Coronary artery (tissue), 2 donors: ENCODE measurements at regions not wholly inside any gene's neighbourhood (a gene's known extent, or its start where the extent isn't known, plus 50 kb on each side); places are given as distances from the start of the nearest gene placed in this dataset.
"Not testable (repeated sequence)": the region's sequence is repeated elsewhere in the genome, so short reads cannot be mapped to it uniquely, and the experiment has no call there.

Experiments
- DNase-seq: peaks from one replicate; pipeline ENCODE4 v3.0.0-alpha.2; 2017; ENCODE audit warnings: low spot score
- H3K27ac ChIP-seq, 2 donors: fragments of 200-600 bp; sonication (generic); one replicate each; pipeline ENCODE4 v1.5.1; 2016 to 2019
- H3K4me3 ChIP-seq: fragments of 200-600 bp; sonication (generic); 2 replicates; pipeline ENCODE4 v1.5.1; 2016; ENCODE audit warnings: mild to moderate bottlenecking, moderate library complexity
- TF ChIP-seq, protein P1 (sequence below): fragments of 200-600 bp; sonication (generic); IDR thresholded peaks from one replicate; pipeline ENCODE4 v1.5.1; 2019; ENCODE audit warnings: antibody characterized with exemption

DNA sequence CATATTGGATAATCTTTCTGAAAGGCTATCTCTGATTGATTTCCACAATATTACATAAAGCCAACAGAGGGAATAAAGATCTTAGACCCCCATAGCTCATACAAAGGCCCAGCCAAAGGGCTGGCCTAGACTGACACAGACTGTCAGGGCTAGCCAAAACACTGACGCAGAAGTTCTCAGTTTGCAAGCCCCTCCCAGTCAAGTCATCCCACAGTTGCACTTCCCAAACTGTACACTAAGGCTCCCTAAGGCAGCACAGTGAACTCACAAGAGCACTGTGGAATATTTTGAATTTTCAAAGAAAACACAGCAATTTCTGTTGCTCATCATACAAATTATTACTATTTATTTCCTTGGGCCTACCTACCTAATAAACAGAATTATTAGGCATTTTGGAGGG is 244.9 kb downstream of the SP3 start:
- H3K4me3 ChIP-seq = no peak overlapping the region
- TF ChIP-seq, protein P1, sequence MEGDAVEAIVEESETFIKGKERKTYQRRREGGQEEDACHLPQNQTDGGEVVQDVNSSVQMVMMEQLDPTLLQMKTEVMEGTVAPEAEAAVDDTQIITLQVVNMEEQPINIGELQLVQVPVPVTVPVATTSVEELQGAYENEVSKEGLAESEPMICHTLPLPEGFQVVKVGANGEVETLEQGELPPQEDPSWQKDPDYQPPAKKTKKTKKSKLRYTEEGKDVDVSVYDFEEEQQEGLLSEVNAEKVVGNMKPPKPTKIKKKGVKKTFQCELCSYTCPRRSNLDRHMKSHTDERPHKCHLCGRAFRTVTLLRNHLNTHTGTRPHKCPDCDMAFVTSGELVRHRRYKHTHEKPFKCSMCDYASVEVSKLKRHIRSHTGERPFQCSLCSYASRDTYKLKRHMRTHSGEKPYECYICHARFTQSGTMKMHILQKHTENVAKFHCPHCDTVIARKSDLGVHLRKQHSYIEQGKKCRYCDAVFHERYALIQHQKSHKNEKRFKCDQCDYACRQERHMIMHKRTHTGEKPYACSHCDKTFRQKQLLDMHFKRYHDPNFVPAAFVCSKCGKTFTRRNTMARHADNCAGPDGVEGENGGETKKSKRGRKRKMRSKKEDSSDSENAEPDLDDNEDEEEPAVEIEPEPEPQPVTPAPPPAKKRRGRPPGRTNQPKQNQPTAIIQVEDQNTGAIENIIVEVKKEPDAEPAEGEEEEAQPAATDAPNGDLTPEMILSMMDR = no peak
- DNase-seq = no peak
- no peak overlapping the region for H3K27ac ChIP-seq

DNA sequence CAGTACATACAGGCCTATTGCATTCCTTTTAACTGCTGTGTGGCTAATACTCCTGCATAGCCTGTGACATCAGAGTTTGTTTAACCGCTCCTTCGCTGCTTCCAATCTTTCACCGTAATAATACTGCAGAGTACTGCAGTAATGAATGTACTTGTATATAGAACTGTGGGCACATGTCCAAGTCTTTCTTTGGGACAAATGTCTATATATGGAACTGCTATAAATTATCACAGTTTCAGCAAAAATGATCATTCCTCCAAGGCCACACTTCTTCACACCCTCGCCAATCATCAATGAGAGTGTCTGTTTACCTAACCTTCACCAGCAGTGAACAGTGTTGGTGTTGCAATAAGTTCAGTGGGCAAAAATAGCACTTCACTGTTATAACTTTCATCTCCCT is 230.4 kb downstream of the SP3 start:
- no peak overlapping the region for H3K27ac ChIP-seq
- H3K4me3 ChIP-seq = no peak overlapping the region
- DNase-seq = no peak
- TF ChIP-seq, protein P1 = no peak

DNA sequence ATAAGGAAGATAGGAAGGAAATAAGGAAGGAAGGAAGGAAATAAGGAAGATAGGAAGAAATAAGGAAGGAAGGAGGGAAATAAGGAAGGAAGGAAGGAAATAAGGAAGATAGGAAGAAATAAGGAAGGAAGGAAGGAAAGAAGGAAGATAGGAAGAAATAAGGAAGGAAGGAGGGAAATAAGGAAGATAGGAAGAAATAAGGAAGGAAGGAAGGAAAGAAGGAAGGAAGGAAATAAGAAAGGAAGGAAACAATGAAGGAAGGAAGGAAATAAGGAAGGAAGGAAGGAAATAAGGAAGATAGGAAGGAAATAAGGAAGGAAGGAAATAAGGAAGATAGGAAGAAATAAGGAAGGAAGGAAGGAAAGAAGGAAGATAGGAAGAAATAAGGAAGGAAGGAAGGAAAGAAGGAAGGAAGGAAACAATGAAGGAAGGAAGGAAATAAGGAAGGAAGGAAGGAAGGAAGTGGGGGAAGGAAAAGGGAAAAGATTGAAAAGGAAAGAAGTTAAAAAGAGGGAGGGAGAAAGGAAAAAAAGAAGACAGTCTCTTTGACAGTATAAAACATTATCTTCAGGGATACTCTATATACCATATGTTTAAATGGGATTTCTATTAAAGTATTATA is 227.1 kb downstream of the SP3 start:
- not testable (repeated sequence) for H3K27ac ChIP-seq, DNase-seq, H3K4me3 ChIP-seq

DNA sequence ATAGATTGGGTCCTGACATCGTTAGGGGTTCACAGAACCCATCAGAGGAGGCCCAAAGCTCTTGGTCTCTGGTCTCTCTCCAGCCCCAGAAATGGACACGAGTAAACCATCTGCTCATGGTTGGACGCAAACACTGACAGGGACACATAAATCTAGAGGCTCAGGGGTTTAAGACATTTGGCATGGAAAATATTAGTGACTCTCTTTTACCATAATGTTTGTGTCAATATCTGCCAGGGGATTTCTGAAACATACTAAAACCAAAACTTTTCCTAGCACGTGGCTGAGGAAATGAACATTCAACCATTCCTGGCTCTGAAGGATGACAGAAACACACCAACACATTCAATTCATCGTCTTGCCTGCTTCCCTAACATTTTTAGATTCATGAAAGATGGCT is 226.2 kb downstream of the SP3 start:
- TF ChIP-seq, protein P1 = no peak
- no peak for DNase-seq
- Histone ChIP-seq H3K4me3 (no peak overlapping the region), H3K27ac (no peak overlapping the region)

DNA sequence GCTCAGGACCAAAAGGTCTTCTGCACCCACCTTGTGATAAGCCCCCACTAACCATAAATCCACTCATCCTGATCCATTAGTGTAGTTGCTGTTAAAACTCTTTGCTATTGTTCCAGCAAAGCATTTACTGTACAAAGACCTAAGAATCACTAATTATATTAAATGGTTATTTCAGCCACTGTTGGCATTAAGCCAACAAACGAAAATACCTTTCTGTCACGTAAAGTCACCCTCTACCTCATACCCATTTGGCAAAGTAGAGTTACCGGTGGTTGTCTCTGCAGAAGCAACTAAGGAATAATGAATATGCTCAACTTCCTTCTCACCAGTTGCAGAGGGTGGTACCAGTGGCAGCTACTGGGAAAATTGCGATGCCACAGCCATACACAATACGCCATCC is 224.5 kb downstream of the SP3 start:
- no peak for DNase-seq
- TF ChIP-seq, protein P1 = no peak
- H3K4me3 ChIP-seq = no peak overlapping the region
- H3K27ac ChIP-seq = no peak overlapping the region

DNA sequence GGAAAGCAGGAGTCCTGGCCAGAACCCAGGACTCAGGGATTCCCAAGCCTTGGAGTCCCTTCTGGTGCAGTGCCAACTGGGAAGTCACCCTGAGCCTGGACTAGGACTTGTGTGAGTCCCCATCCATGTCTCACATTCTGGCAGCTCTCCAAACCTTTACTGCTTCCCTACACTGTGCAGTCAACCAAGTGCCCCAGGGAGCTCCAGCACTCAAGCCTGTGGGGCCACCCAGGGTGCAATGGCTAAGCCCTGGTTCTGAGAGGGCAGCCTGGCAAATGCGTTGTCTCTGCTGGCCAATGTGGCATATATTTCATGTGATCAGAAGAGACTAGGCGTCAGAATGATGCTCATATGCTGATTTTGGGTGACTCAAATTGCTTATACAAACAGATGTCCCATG is 223.4 kb downstream of the SP3 start:
- no peak overlapping the region for H3K4me3 ChIP-seq
- no peak overlapping the region for H3K27ac ChIP-seq
- no peak for DNase-seq
- TF ChIP-seq, protein P1 = no peak

DNA sequence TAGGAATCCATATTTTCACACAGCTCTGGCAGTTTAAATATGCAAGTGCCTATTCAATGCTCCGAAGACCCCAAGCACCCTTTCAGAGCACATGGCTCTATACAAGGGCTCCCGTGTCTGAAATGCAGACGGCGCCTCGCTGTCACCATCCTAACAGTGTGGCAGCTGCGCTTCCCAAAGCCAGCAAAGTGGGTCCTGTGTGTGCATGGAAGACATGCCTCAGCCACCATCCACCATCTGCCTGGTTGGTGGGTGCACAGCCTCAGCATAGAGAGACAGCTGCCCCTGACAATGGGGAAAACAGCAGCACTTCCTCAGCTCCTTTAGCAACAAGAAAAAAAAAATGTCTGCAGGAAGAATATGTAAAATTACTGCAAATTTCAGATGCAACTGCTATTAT is 218.1 kb downstream of the SP3 start:
- TF ChIP-seq, protein P1 = no peak
- DNase-seq = no peak
- Histone ChIP-seq H3K27ac (no peak overlapping the region), H3K4me3 (no peak overlapping the region)

DNA sequence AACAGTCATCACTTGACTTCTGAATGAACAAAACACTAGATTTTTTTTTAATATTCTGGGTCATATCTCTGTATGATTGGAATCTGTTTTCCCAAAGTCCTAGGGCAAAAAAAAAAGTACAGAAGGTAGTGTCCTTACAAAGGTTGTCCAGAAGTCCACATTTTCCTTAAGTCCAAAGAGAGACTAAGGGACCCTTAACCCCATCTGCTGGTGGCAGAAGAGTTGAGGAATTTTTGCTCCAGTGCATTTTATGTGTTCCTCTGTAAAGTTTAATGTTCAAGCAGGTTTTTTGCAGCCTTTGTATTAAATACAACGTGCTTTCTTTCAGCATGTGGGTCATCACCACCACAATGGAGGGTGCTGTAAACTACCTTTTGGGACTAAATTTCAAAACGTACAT is 215.9 kb downstream of the SP3 start:
- Histone ChIP-seq H3K4me3 (no peak overlapping the region), H3K27ac (no peak overlapping the region)
- TF ChIP-seq, protein P1 = no peak
- no peak for DNase-seq
